IPS-20b (cell line): ENCODE measurements at regions not wholly inside any gene's neighbourhood (a gene's known extent, or its start where the extent isn't known, plus 50 kb on each side); places are given as distances from the start of the nearest gene placed in this dataset.

Experiments
- H3K27ac ChIP-seq: one replicate; pipeline ENCODE4 v1.5.1; 2013; ENCODE audit warnings: low read length
- H3K27me3 ChIP-seq: 2 replicates; pipeline ENCODE4 v1.6.1; 2013; ENCODE audit warnings: mild to moderate bottlenecking, low read length, inconsistent platforms; ENCODE audit not compliant: insufficient read depth
- H3K36me3 ChIP-seq: 2 replicates; pipeline ENCODE4 v1.6.1; 2013; ENCODE audit warnings: low read depth, mild to moderate bottlenecking, inconsistent platforms, low read length, moderate library complexity; ENCODE audit not compliant: insufficient read depth
- H3K4me1 ChIP-seq: 2 replicates; pipeline ENCODE4 v1.6.1; 2013; ENCODE audit warnings: mild to moderate bottlenecking, control low read depth, inconsistent platforms, low read length, moderate library complexity; ENCODE audit not compliant: insufficient read depth
- H3K4me3 ChIP-seq: 2 replicates; pipeline ENCODE4 v1.5.1; 2013; ENCODE audit warnings: mild to moderate bottlenecking, low read length, inconsistent platforms
- H3K9ac ChIP-seq: 2 replicates; pipeline ENCODE4 v1.6.1; 2013; ENCODE audit warnings: low read depth, mild to moderate bottlenecking, inconsistent platforms, low read length, moderate library complexity
- H3K9me3 ChIP-seq: 2 replicates; pipeline ENCODE4 v1.6.1; 2013; ENCODE audit warnings: mild to moderate bottlenecking, low read depth, low read length, inconsistent platforms; ENCODE audit not compliant: insufficient read depth

GRCh38 chr18:59822612-59823550 is 76.9 kb upstream of the PMAIP1 start:
- H3K36me3 ChIP-seq: no peaks in the 10 kb centered on the region
- no peak overlapping the region for H3K27ac ChIP-seq
- no peak overlapping the region for H3K4me3 ChIP-seq
- no peak overlapping the region for H3K9ac ChIP-seq
- no peaks in the 10 kb centered on the region for H3K27me3 ChIP-seq
- no peaks in the 10 kb centered on the region for H3K9me3 ChIP-seq
- no peaks in the 10 kb centered on the region for H3K4me1 ChIP-seq

DNA sequence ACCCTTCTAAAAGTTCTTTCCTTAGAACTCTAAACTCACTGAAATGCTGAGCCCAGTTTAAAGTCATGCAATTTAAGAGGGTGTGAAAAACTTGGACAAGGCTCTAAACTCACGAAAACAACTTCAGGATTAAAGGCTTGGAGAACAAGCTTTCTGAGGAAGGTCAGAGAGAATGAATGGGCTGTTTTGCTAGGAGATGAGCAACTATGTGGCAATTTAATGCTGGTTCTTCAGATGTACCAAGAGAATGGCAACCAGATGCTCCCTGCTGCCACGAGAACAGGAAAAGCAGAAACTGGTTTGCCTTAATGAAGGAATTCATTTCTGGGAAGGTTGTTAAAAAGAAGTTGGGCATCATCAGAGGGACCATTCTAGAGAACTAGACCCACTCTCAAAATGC is 77.8 kb upstream of the PMAIP1 start:
- no peak overlapping the region for H3K9ac ChIP-seq
- H3K4me3 ChIP-seq: no peak overlapping the region
- no peaks in the 10 kb centered on the region for H3K27me3 ChIP-seq
- H3K36me3 ChIP-seq: no peaks in the 10 kb centered on the region
- H3K4me1 ChIP-seq: no peaks in the 10 kb centered on the region
- H3K9me3 ChIP-seq: no peaks in the 10 kb centered on the region
- no peak overlapping the region for H3K27ac ChIP-seq

GRCh38 chr18:59820663-59821062 is 79.1 kb upstream of the PMAIP1 start:
- Histone ChIP-seq H3K27ac (no peak overlapping the region), H3K9ac (no peak overlapping the region), H3K27me3 (no peaks in the 10 kb centered on the region)

DNA sequence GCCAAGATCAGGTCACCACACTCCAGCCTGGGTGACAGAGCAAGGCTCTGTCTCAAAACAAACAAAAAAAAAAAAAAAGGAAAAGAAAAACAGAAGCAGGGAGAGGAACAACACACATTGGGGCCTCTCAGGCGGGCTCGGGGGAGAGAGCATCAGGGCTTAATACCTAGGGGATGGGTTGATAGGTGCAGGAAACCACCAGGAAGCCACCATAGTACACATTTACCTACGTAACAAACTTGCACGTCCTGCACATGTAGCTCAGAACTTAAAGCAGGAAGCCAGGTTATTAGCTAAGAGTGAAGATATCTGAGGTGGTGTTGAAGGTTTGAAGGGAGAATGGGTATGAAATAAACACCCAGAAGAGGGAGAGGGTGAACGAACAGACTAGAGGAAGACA is 81.0 kb upstream of the PMAIP1 start:
- H3K9me3 ChIP-seq: no peaks in the 10 kb centered on the region
- H3K27ac ChIP-seq: no peak overlapping the region
- H3K36me3 ChIP-seq: no peaks in the 10 kb centered on the region
- H3K4me3 ChIP-seq: no peak overlapping the region
- no peaks in the 10 kb centered on the region for H3K4me1 ChIP-seq
- no peak overlapping the region for H3K9ac ChIP-seq
- H3K27me3 ChIP-seq: no peaks in the 10 kb centered on the region

More at GRCh38 chr18:59820663-59821062, 79.1 kb upstream of the PMAIP1 start:
- no peak overlapping the region for H3K4me3 ChIP-seq
- H3K4me1 ChIP-seq: no peaks in the 10 kb centered on the region
- H3K9me3 ChIP-seq: no peaks in the 10 kb centered on the region
- no peaks in the 10 kb centered on the region for H3K36me3 ChIP-seq

DNA sequence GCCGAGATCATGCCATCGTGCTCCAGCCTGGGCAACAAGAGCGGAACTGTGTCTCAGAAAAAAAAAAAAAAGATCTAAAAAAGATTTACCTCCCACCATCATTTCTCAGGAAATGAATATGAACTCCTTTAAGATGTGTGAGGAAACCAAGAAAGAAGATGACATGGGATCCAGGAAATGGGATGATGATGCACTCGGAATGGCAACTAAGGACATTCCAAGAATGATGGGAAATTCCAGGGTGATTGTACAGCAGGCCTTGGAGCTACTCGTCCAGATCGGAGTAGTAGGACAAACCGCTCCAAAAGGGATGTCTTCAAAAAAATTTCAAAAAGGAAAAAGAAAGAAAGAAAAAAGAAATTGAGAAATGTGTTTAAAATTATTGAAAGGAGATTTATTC is 84.9 kb upstream of the PMAIP1 start:
- Histone ChIP-seq H3K9ac (no peak overlapping the region), H3K27me3 (no peaks in the 10 kb centered on the region), H3K27ac (no peak overlapping the region), H3K4me1 (no peaks in the 10 kb centered on the region), H3K36me3 (no peaks in the 10 kb centered on the region), H3K9me3 (no peaks in the 10 kb centered on the region), H3K4me3 (no peak overlapping the region)

- Histone ChIP-seq H3K27me3 (no peaks in the 10 kb centered on the region), H3K27ac (no peak overlapping the region), H3K9ac (no peak overlapping the region), H3K9me3 (no peaks in the 10 kb centered on the region), H3K4me3 (no peak overlapping the region), H3K4me1 (no peaks in the 10 kb centered on the region), H3K36me3 (no peaks in the 10 kb centered on the region)
Observed at GRCh38 chr18:59813942-59814341, 85.9 kb upstream of the PMAIP1 start.

DNA sequence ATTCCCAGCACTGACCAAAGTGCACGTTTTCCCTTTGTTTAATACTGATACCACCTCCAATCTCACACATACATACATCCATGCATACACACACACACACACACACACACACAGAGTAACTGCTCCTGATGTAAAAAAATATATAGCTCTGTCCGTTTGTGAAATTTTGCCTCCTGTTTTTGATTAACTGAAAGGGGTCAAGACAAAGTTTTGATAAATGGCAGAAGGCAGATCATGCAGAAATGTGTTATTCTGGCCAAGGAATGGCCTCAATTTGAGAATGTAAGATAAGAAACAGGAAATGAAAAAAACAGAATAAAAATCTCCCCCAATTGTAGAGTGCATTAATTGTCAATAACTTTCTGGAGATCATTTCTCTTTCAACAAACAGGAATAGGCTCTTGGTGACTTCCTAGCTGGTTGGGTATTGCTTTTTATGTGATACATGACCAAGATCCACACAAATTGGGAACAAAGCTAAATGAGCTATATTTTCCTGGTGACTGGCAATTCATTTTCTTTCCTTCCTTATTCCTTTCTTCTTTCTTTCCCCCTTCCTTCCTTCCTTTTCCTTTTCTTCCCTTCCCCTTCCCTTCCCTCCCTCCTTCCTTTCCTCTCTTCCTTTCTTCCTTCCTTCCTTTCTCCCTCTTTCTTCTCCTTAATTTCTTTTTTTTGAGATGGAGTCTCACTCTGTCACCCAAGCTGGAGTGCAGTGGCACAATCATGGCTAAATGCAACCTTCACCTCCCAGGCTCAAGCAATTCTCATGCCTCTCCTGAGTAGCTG is 88.9 kb upstream of the PMAIP1 start:
- H3K4me3 ChIP-seq: no peak overlapping the region
- H3K9ac ChIP-seq: no peak overlapping the region
- no peaks in the 10 kb centered on the region for H3K36me3 ChIP-seq
- H3K4me1 ChIP-seq: no peaks in the 10 kb centered on the region
- H3K27ac ChIP-seq: no peak overlapping the region
- no peaks in the 10 kb centered on the region for H3K27me3 ChIP-seq
- no peaks in the 10 kb centered on the region for H3K9me3 ChIP-seq

GRCh38 chr18:59810183-59810582 is 89.6 kb upstream of the PMAIP1 start:
- Histone ChIP-seq H3K4me1 (no peaks in the 10 kb centered on the region), H3K27me3 (no peaks in the 10 kb centered on the region), H3K36me3 (no peaks in the 10 kb centered on the region), H3K9me3 (no peaks in the 10 kb centered on the region), H3K9ac (no peak overlapping the region), H3K27ac (no peak overlapping the region), H3K4me3 (no peak overlapping the region)

- H3K27ac ChIP-seq: no peak overlapping the region
- H3K9ac ChIP-seq: no peak overlapping the region
- no peaks in the 10 kb centered on the region for H3K36me3 ChIP-seq
- H3K4me3 ChIP-seq: no peak overlapping the region
- no peaks in the 10 kb centered on the region for H3K4me1 ChIP-seq
- H3K27me3 ChIP-seq: no peaks in the 10 kb centered on the region
- no peaks in the 10 kb centered on the region for H3K9me3 ChIP-seq
Observed at GRCh38 chr18:59802031-59802430, 97.8 kb upstream of the PMAIP1 start.

DNA sequence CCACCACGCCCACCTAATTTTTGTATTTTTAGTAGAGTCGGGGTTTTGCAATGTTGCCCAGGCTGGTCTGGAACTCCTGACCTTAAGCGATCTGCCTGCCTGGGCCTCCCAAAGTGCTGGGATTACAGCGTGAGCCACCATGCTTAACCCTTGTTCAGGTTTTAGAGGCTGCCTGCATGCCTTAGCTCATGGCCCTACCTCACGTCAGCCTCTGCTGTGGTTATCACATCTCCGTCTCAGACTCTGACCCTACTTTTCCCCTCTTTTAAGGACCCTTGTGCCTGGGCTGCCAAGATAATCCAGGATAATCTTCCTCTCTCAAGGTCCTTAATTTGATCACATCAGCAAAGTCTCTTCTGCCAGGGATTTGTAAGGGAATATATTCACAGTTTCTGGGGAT is 98.2 kb upstream of the PMAIP1 start:
- H3K4me3 ChIP-seq: no peak overlapping the region
- no peaks in the 10 kb centered on the region for H3K4me1 ChIP-seq
- H3K9me3 ChIP-seq: no peaks in the 10 kb centered on the region
- no peaks in the 10 kb centered on the region for H3K27me3 ChIP-seq
- no peak overlapping the region for H3K27ac ChIP-seq
- no peaks in the 10 kb centered on the region for H3K36me3 ChIP-seq
- H3K9ac ChIP-seq: no peak overlapping the region

DNA sequence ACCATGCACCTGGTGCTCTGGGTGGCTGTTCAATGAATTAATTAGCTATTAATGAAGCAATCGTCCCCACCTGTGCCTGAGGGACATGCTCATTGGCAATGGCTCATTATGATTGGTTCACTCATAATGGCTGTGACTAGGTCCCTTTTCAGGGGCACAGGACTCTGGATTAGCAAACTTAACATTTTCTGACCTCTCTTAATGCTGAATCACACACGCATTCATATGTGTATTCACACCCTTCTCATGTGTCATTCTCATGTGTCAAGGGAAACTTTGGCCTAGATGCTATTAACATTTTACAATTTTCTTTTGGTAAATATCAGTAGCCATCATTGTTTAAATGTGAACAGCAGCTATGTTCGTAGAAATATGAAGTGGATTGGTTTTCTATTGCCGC is 98.9 kb upstream of the PMAIP1 start:
- no peak overlapping the region for H3K27ac ChIP-seq
- no peak overlapping the region for H3K9ac ChIP-seq
- no peaks in the 10 kb centered on the region for H3K4me1 ChIP-seq
- no peaks in the 10 kb centered on the region for H3K27me3 ChIP-seq
- H3K9me3 ChIP-seq: no peaks in the 10 kb centered on the region
- no peak overlapping the region for H3K4me3 ChIP-seq
- H3K36me3 ChIP-seq: no peaks in the 10 kb centered on the region
